ENCODE measurements at regions not wholly inside any gene's neighbourhood (a gene's known extent, or its start where the extent isn't known, plus 50 kb on each side); places are given as distances from the start of the nearest gene placed in this dataset.

GRCh38 chr15:79561982-79562381, 129.8 kb downstream of the MINAR1 start:
- TF ChIP-seq POLR2AphosphoS5 (IDR thresholded peaks at IDR 0.05; ENCODE audit: insufficient read depth, low read depth, low read length) (no peak), CTCF (IDR thresholded peaks at IDR 0.05; ENCODE audit: extremely low read depth in 1 of 2, insufficient read depth in 1 of 2, low read depth in 1 of 2, low read length in 2 of 2) (no peak), EZH2 (IDR thresholded peaks at IDR 0.05; ENCODE audit: borderline replicate concordance, low read depth, low read length, severe bottlenecking) (no peak), JUN (IDR thresholded peaks at IDR 0.05; ENCODE audit: borderline replicate concordance, insufficient read depth, insufficient read length, low read depth) (no peak)

Data from endothelial cell of umbilical vein (primary cell).